Vagina (tissue), 2 donors: ENCODE measurements at regions not wholly inside any gene's neighbourhood (a gene's known extent, or its start where the extent isn't known, plus 50 kb on each side); places are given as distances from the start of the nearest gene placed in this dataset.

Experiments used
- CTCF ChIP-seq, 3 experiments: fragments of 450-650 bp in 2 of 3; fragments of 200-600 bp in 1 of 3; sonication (generic) in 1 of 3; IDR thresholded peaks; one replicate each; pipeline ENCODE4 v1.5.1; 2017 to 2019; ENCODE audit warnings: antibody characterized with exemption in 3 of 3, mild to moderate bottlenecking in 2 of 3, moderate library complexity in 2 of 3
- POLR2A ChIP-seq, 2 donors: fragments of 450-650 bp; IDR thresholded peaks; one replicate each; pipeline ENCODE4 v1.6.1; 2017; ENCODE audit warnings: antibody characterized with exemption in 2 of 2, mild to moderate bottlenecking in 2 of 2, moderate library complexity in 2 of 2

- TF ChIP-seq CTCF (IDR thresholded peaks at IDR 0.05): no peak
- no peak for TF ChIP-seq POLR2A (IDR thresholded peaks at IDR 0.05)
These were observed 164.1 kb upstream of the PPARGC1A start for GRCh38 chr4:24053934-24054333.
